C4-2B (cell line): ENCODE measurements at regions not wholly inside any gene's neighbourhood (a gene's known extent, or its start where the extent isn't known, plus 50 kb on each side); places are given as distances from the start of the nearest gene placed in this dataset.
"Not testable (repeated sequence)": the region's sequence is repeated elsewhere in the genome, so short reads cannot be mapped to it uniquely, and the experiment has no call there.

Source experiments
- H3K27ac ChIP-seq: fragments of 450-650 bp; 2 replicates; pipeline ENCODE4 v1.5.1; 2017
- ZFX ChIP-seq: fragments of 450-650 bp; IDR thresholded peaks from 2 replicates; pipeline ENCODE4 v1.6.1; 2017
- TF ChIP-seq, protein P1 (sequence below): fragments of 450-650 bp; conservative IDR thresholded peaks from 2 replicates; pipeline ENCODE4 v1.5.1; 2017; ENCODE audit warnings: mild to moderate bottlenecking

DNA sequence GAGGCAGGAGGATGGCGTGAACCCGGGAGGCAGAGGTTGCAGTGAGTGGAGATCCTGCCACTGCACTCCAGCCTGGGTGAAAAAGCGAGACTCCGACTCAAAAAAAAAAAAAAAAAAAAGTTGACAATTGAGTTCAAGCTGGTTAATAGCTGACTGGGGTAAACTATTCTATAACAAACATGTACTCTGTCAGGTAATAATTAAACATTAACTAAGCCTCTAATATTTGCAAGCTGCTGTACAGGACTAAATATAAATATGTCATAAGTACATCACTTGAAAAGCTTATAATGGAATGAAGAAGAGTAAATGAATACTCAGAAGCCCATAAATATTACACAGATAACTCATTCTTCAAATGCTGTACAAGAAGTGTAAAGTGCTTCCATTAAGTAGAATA is 190.4 kb upstream of the CRIM1 start:
- no peak for TF ChIP-seq ZFX
- TF ChIP-seq, protein P1, sequence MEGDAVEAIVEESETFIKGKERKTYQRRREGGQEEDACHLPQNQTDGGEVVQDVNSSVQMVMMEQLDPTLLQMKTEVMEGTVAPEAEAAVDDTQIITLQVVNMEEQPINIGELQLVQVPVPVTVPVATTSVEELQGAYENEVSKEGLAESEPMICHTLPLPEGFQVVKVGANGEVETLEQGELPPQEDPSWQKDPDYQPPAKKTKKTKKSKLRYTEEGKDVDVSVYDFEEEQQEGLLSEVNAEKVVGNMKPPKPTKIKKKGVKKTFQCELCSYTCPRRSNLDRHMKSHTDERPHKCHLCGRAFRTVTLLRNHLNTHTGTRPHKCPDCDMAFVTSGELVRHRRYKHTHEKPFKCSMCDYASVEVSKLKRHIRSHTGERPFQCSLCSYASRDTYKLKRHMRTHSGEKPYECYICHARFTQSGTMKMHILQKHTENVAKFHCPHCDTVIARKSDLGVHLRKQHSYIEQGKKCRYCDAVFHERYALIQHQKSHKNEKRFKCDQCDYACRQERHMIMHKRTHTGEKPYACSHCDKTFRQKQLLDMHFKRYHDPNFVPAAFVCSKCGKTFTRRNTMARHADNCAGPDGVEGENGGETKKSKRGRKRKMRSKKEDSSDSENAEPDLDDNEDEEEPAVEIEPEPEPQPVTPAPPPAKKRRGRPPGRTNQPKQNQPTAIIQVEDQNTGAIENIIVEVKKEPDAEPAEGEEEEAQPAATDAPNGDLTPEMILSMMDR: no peak
- no peak overlapping the region for H3K27ac ChIP-seq

GRCh38 chr2:36163520-36164254 is 191.9 kb upstream of the CRIM1 start:
- no peak overlapping the region for H3K27ac ChIP-seq
- TF ChIP-seq, protein P1: no peak
- no peak for TF ChIP-seq ZFX

- H3K27ac ChIP-seq: not testable (repeated sequence)
Observed at GRCh38 chr2:36157093-36157492, 198.5 kb upstream of the CRIM1 start.

- TF ChIP-seq ZFX: no peak
- TF ChIP-seq, protein P1: no peak
- H3K27ac ChIP-seq: no peak overlapping the region
Observed at GRCh38 chr2:36147670-36148390, 207.7 kb upstream of the CRIM1 start.

DNA sequence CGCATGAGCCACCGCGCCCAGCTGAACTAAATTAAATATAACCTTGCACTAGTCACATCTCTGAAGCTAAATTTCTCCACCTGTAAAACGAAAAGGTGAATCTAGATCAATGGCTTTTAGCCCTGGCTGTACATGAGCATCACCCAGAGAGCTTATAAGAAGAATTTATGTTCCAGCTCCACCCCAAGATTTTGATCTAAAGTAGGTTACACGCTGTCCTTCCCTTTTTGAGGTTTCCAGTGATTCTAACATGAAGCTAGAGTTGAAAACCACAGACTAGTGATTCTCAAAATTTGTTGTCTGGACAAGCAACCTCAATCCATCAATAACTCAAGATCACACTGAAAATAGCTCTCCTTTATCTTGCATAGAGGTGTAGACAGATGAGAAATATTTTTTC is 208.8 kb upstream of the CRIM1 start:
- H3K27ac ChIP-seq: no peak overlapping the region
- TF ChIP-seq ZFX: no peak
- TF ChIP-seq, protein P1: no peak

DNA sequence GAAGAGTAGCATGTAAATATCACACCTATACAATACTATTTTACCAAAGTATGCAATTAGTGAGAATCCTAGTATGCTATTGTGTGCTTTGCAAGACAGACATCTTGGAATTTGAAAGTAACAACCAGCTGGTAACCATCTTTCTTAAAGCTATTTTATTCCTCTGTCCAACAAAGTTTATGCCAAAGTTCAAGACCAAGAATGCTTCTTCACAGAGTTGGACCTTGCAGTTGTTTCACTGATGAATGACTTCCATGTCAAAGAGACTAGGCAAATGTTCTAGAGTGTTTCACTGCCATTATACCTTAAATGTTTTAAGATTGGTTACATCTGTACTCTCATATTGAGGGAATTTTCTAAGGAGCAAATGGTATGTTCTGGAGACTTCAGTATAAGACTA is 215.2 kb upstream of the CRIM1 start:
- H3K27ac ChIP-seq: no peak overlapping the region
- TF ChIP-seq, protein P1: no peak
- no peak for TF ChIP-seq ZFX

- TF ChIP-seq, protein P1: no peak
- TF ChIP-seq ZFX: no peak
- no peak overlapping the region for H3K27ac ChIP-seq
Observed at GRCh38 chr2:36137612-36138011, 218.0 kb upstream of the CRIM1 start.
